ENCODE measurements at regions not wholly inside any gene's neighbourhood (a gene's known extent, or its start where the extent isn't known, plus 50 kb on each side); places are given as distances from the start of the nearest gene placed in this dataset.
"Not testable (repeated sequence)": the region's sequence is repeated elsewhere in the genome, so short reads cannot be mapped to it uniquely, and the experiment has no call there.

GRCh38 chr20:47906348-47906660, 121.0 kb upstream of the SULF2 start:
- Histone ChIP-seq H3K4me3 (ENCODE audit: low read length in 3 of 3) (no peak overlapping the region), H3K27me3 (ENCODE audit: control insufficient read depth, insufficient read depth, low read length) (no peaks in the 10 kb centered on the region), H3K9me3 (ENCODE audit: control insufficient read depth in 2 of 3, insufficient read depth in 1 of 3, low read length in 3 of 3) (no peaks in the 10 kb centered on the region), H3K36me3 (ENCODE audit: control insufficient read depth in 2 of 3, insufficient read depth in 3 of 3, low read length in 3 of 3) (no peaks in the 10 kb centered on the region), H3K4me1 (ENCODE audit: control insufficient read depth in 2 of 3, insufficient read depth in 2 of 3, low read depth in 1 of 3, low read length in 3 of 3) (no peaks in the 10 kb centered on the region), H3K9ac (ENCODE audit: low read length in 3 of 3) (no peak overlapping the region), H3K27ac (ENCODE audit: low read depth in 2 of 2, low read length in 2 of 2) (no peak overlapping the region)
- no peak for DNase-seq
- intact Hi-C loops (cut with DNase I) = no loop called here
- TF ChIP-seq CTCF (IDR thresholded peaks at IDR 0.05; ENCODE audit: borderline replicate concordance, extremely low read depth, insufficient read depth) = no peak
- FAIRE-seq = no peak

- Histone ChIP-seq H3K36me3 (ENCODE audit: control insufficient read depth in 2 of 3, insufficient read depth in 3 of 3, low read length in 3 of 3) (no peaks in the 10 kb centered on the region), H3K27me3 (ENCODE audit: control insufficient read depth, insufficient read depth, low read length) (no peaks in the 10 kb centered on the region), H3K9me3 (ENCODE audit: control insufficient read depth in 2 of 3, insufficient read depth in 1 of 3, low read length in 3 of 3) (no peaks in the 10 kb centered on the region), H3K27ac (ENCODE audit: low read depth in 2 of 2, low read length in 2 of 2) (no peak overlapping the region), H3K9ac (ENCODE audit: low read length in 3 of 3) (no peak overlapping the region), H3K4me3 (ENCODE audit: low read length in 3 of 3) (no peak overlapping the region), H3K4me1 (ENCODE audit: control insufficient read depth in 2 of 3, insufficient read depth in 2 of 3, low read depth in 1 of 3, low read length in 3 of 3) (no peaks in the 10 kb centered on the region)
- DNase-seq (peak in 1 of 5 donors; percentile 62), FAIRE-seq (no peak)
- intact Hi-C loops (cut with DNase I) = no loop called here
- TF ChIP-seq CTCF (IDR thresholded peaks at IDR 0.05; ENCODE audit: borderline replicate concordance, extremely low read depth, insufficient read depth) = no peak
Measured at GRCh38 chr20:47905628-47906347, 120.5 kb upstream of the SULF2 start.

GRCh38 chr20:47903009-47903408, 117.7 kb upstream of the SULF2 start:
- H3K4me1 ChIP-seq (ENCODE audit: control insufficient read depth in 2 of 3, insufficient read depth in 2 of 3, low read depth in 1 of 3, low read length in 3 of 3); DNase-seq; H3K9me3 ChIP-seq (ENCODE audit: control insufficient read depth in 2 of 3, insufficient read depth in 1 of 3, low read length in 3 of 3); H3K36me3 ChIP-seq (ENCODE audit: control insufficient read depth in 2 of 3, insufficient read depth in 3 of 3, low read length in 3 of 3); H3K27ac ChIP-seq (ENCODE audit: low read depth in 2 of 2, low read length in 2 of 2); FAIRE-seq; H3K9ac ChIP-seq (ENCODE audit: low read length in 3 of 3); H3K4me3 ChIP-seq (ENCODE audit: low read length in 3 of 3); intact Hi-C loops (cut with DNase I); H3K27me3 ChIP-seq (ENCODE audit: control insufficient read depth, insufficient read depth, low read length): not testable (repeated sequence)

GRCh38 chr20:47899313-47899712, 114.0 kb upstream of the SULF2 start:
- H3K4me3 ChIP-seq (ENCODE audit: low read length in 3 of 3); H3K27ac ChIP-seq (ENCODE audit: low read depth in 2 of 2, low read length in 2 of 2); H3K36me3 ChIP-seq (ENCODE audit: control insufficient read depth in 2 of 3, insufficient read depth in 3 of 3, low read length in 3 of 3); FAIRE-seq; H3K9me3 ChIP-seq (ENCODE audit: control insufficient read depth in 2 of 3, insufficient read depth in 1 of 3, low read length in 3 of 3); H3K27me3 ChIP-seq (ENCODE audit: control insufficient read depth, insufficient read depth, low read length); H3K4me1 ChIP-seq (ENCODE audit: control insufficient read depth in 2 of 3, insufficient read depth in 2 of 3, low read depth in 1 of 3, low read length in 3 of 3); DNase-seq; H3K9ac ChIP-seq (ENCODE audit: low read length in 3 of 3): not testable (repeated sequence)
- intact Hi-C loops (cut with DNase I) = loop anchor here (10.0 kb wide), 1 partner anchor 615 kb away; no protein-coding TSS in a partner anchor
